ENCODE measurements at regions not wholly inside any gene's neighbourhood (a gene's known extent, or its start where the extent isn't known, plus 50 kb on each side); places are given as distances from the start of the nearest gene placed in this dataset.
"Not testable (repeated sequence)": the region's sequence is repeated elsewhere in the genome, so short reads cannot be mapped to it uniquely, and the experiment has no call there.

DNA sequence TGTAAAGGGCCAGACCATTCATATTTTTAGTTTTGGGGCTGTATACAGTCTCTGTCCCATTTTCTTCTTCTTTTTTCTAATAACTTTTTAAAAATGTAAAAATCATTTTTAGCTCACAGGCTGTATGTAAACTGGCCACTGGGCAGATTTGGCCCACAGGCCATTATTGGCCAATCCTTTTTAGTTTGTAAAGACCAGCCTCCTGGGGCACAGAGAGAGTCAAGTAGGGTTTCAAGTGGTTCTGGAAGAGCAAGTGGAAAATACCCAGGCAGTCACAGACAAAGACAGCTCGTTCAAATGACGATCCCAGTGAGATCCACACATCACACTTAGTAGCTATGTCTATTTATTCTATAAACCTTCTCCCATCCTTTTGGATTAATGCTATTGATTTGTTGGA, 150.2 kb upstream of the ARHGAP20 start:
- no peak for DNase-seq

GRCh38 chr11:110860461-110860860, 148.2 kb upstream of the ARHGAP20 start:
- DNase-seq = no peak

- DNase-seq = no peak
Measured at GRCh38 chr11:110859998-110860397, 147.8 kb upstream of the ARHGAP20 start.

GRCh38 chr11:110859240-110859840, 147.1 kb upstream of the ARHGAP20 start:
- no peak for DNase-seq

- no peak for DNase-seq
Measured at GRCh38 chr11:110858547-110858921, 146.3 kb upstream of the ARHGAP20 start.

- DNase-seq = no peak
Measured at GRCh38 chr11:110857892-110858546, 145.8 kb upstream of the ARHGAP20 start.

DNA sequence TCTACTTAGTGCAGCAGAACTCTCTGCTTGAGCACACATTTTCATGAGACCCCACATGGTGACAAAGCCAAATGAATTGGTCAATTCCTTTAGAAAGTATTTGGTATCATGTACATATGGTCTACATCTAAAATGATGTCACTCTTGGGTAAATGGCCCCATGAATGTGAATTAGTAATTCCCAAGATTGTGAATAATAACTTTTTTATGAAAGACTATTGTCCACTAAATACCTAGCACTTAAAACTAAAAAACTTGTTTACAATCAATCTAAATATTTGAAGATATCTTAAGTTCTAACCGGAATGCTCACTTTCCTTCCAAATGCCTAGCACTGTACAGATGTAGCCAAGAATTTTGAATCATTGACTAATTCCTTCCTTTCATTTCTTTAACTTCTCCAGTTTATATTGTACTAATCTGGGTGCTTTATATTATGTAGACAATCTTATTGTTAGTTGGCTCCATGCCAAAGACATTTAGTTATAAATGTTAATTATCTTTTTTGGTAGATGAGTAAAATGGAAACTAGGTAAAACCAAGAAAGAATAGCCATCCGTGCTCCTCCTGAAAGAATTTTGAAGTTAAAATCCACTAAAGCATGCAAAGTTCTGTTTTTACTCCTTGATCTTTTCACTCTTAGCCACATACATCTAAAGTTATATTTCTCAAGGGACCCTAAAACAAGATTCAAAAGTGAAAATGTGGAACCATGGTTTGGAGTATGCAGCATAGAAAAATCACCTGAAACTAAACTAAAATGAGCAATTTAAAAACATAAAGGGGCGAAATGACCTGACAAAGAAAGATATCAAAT, 145.0 kb upstream of the ARHGAP20 start:
- DNase-seq = no peak

DNA sequence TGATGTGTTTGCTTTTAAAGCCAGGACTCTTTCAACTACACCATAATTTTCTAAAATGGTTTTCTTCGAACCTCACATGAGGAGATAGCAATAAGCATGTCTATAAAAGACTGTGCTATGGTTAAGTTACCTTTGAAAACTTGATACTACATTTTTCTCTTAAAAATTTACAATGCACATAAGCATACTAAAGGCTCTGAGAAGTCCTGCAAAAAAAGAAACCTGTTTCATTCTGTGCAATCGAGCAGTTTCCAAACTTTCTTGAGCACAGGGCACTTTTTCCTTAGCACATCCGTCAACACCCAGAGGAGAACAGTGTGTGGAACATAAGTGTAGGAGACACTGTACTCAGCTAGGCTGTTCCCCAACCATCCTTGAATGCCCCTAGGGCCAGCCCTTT, 144.1 kb upstream of the ARHGAP20 start:
- DNase-seq = no peak

- DNase-seq = no peak
Measured at GRCh38 chr11:110855191-110855590, 143.0 kb upstream of the ARHGAP20 start.

GRCh38 chr11:110852921-110853490, 140.8 kb upstream of the ARHGAP20 start:
- no peak for DNase-seq

DNA sequence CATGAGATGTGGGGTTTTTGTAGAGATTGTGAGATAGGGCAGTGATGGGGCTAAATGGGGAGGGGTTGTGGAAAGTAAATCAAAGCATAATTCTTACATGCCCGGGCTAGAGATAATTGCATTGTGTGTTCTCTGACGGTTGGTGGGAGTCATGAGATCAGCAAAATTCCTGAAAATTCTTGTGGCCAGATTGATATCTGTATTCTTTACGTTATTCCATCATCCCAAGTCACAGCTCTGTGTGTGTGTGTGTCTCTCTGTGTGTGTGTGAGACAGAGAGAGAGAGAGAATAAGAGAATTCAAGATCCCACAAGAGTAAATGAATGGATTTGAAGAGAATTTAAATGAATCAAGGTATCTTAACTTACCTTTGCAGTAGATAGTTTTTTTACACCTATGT, 138.6 kb upstream of the ARHGAP20 start:
- no peak for DNase-seq

DNA sequence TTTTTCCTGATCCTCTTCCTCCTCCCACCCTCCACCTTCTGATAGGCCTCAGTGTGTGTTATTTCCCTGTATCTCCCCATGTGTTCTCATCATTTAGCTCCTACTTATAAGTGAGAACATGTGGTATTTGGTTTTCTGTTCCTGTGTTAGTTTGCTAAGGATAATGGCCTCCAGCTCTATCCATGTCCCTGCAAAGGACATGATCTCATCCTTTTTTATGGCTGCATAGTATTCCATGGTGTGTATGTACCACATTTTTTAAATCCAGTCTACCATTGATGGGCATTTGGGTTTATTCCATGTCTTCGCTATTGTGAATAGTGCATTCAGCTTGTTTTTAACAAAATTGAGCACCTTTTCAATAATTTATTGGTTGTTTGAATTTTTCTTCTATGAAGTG, 130.8 kb upstream of the ARHGAP20 start:
- DNase-seq = not testable (repeated sequence)

DNA sequence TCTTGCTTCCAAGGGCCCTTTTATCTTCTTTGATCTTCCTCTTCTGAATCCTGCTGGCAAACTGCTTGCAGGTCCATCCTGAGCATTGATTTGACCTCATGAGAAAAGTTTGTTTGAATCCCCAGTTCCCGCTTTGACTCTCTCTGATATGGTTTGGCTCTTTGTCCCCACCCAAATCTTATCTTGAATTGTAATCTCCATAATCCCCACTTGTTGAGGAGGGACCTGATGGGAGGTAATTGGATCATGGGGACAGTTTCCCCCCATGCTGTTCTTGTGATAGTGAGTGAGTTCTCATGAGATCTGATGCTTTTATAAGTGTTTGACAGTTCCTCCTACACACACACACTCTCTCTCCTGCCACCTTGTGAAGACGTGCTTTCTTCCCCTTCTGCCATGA, 126.6 kb upstream of the ARHGAP20 start:
- DNase-seq = no peak

- DNase-seq = no peak
Measured at GRCh38 chr11:110837603-110838002, 125.4 kb upstream of the ARHGAP20 start.

DNA sequence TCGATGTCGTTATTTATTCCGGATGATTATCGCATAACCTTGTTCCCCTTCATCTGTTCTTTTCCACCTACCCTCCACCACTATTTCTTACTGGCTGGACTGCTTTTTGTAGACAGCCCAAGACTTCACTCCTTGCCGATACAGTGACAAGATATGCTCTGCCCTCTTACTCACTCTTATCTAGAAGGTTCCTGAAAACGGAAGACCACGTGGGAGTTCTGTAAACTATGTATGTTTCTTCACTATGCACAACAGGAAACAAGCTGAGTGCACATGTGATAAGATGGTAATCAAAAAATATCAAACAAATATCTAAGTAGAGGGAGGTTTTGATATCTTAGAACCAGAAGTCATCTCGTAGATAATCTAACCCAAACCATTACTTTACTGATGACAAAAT, 122.9 kb upstream of the ARHGAP20 start:
- no peak for DNase-seq

- peak; percentile 22 for DNase-seq
Measured at GRCh38 chr11:110833033-110833484, 120.8 kb upstream of the ARHGAP20 start.

- DNase-seq = no peak
Measured at GRCh38 chr11:110832539-110832938, 120.3 kb upstream of the ARHGAP20 start.

DNA sequence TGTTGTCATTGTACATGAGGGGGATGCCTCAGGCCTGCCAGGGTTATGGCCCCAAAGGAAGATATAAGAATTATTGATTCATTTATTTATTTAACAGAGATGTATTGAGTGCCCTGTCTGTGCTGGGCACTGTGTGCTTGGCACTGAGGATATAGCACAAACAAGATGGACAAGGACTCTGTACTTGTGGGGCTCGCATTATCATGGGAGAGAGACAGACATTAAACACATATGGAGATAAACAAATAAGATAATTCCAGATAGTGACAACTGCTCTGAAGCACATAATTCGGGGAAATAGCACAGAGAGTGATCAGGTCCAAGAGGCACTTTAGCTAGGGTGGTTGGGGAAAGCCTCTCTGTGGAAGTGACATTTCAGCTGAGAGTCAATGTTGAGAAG, 119.8 kb upstream of the ARHGAP20 start:
- no peak for DNase-seq

DNA sequence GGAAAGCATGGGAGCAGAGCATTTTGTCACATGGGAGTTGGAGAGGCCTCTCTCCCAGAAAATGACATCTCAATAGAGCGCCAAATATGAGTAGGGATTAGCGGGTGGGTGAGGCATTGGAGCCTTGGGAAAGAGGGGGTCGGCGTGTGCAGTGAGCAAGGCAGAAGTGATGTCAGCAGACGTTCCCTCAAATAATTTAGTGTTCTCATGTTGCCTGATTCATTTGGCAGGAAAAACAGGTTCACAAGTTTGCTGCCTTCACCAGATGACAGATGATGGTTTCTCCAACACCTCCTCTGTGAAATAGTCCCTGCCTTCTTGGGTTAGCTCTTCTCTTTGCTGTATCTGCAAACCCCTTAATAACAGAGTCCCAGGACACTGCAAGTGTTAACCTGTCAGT, 118.5 kb upstream of the ARHGAP20 start:
- DNase-seq = no peak

- DNase-seq = no peak
Measured at GRCh38 chr11:110830344-110830743, 118.1 kb upstream of the ARHGAP20 start.

- DNase-seq = no peak
Measured at GRCh38 chr11:110829873-110830272, 117.6 kb upstream of the ARHGAP20 start.

GRCh38 chr11:110828086-110828485, 115.8 kb upstream of the ARHGAP20 start:
- no peak for DNase-seq

DNA sequence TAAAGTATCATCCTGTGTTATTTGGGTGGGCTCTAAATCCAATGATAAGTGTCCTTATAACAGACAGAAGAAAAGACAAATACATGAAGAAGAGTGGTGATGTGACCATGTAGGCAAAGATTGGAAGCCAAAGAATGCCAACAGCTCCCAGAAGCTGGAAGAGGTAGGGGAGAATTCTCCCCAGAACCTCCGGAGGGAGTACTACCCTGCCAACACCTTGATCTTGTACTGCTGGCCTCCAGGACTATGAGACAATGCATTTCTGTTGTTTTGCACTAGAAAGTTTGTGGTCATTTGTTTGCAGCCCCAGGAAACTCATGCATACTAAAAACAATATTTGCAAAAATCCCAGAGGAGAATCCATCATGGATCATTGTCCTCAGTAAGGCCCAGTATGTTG, 115.0 kb upstream of the ARHGAP20 start:
- no peak for DNase-seq
